Muscle of leg (tissue), 3 donors: ENCODE measurements at regions not wholly inside any gene's neighbourhood (a gene's known extent, or its start where the extent isn't known, plus 50 kb on each side); places are given as distances from the start of the nearest gene placed in this dataset.
A peak's percentile ranks its signal among the peaks of the same experiment; 100 is the strongest.
"Not testable (repeated sequence)": the region's sequence is repeated elsewhere in the genome, so short reads cannot be mapped to it uniquely, and the experiment has no call there.

Experiments
- DNase-seq: peaks from one replicate; pipeline ENCODE4 v3.0.0; 2013
- H3K27ac ChIP-seq: one replicate; pipeline ENCODE4 v1.5.1; 2013; ENCODE audit warnings: mild to moderate bottlenecking, low read length, control low read depth
- H3K27me3 ChIP-seq: one replicate; pipeline ENCODE4 v1.6.1; 2013; ENCODE audit warnings: low read length; ENCODE audit not compliant: control insufficient read depth, insufficient read depth
- H3K36me3 ChIP-seq: one replicate; pipeline ENCODE4 v1.6.1; 2013; ENCODE audit warnings: low read length; ENCODE audit not compliant: control insufficient read depth, insufficient read depth
- H3K4me1 ChIP-seq: one replicate; pipeline ENCODE4 v1.6.1; 2013; ENCODE audit warnings: low read length; ENCODE audit not compliant: control insufficient read depth, insufficient read depth
- H3K4me3 ChIP-seq: one replicate; pipeline ENCODE4 v1.5.1; 2013; ENCODE audit warnings: low read length, control low read depth
- H3K9me3 ChIP-seq: replicated peaks from 2 replicates; pipeline ENCODE4 v1.6.1; 2013; ENCODE audit warnings: low read depth, low read length; ENCODE audit not compliant: control insufficient read depth
- WGBS: methylation state at CpG from one replicate; pipeline ENCODE4 v1.1.5; 2013; ENCODE audit warnings: missing lambda C conversion rate; ENCODE audit not compliant: insufficient coverage; 5-methylcytosine and 5-hydroxymethylcytosine counted together

- Histone ChIP-seq H3K4me3 (no peak overlapping the region), H3K4me1 (no peaks in the 10 kb centered on the region), H3K36me3 (no peaks in the 10 kb centered on the region), H3K27ac (no peak overlapping the region), H3K27me3 (no peaks in the 10 kb centered on the region), H3K9me3 (peaks cover 2% of the 10 kb centered on the region)
- DNase-seq = no peak
- WGBS = no CpG with 5 or more reads among the region's 2 CpGs
These were observed 1373.5 kb downstream of the GRIK2 start for GRCh38 chr6:102766963-102767362.

GRCh38 chr6:102764317-102764716 is 1370.8 kb downstream of the GRIK2 start:
- no peaks in the 10 kb centered on the region for H3K27me3 ChIP-seq
- peaks cover 2% of the 10 kb centered on the region for H3K9me3 ChIP-seq
- 62% methylated on average over 5 of the region's 10 CpGs for WGBS
- no peak for DNase-seq
- H3K27ac ChIP-seq = no peak overlapping the region
- H3K4me3 ChIP-seq = no peak overlapping the region
- H3K4me1 ChIP-seq = no peaks in the 10 kb centered on the region
- no peaks in the 10 kb centered on the region for H3K36me3 ChIP-seq

- WGBS = no CpG with 5 or more reads among the region's 2 CpGs
- H3K9me3 ChIP-seq = no peaks in the 10 kb centered on the region
- no peak overlapping the region for H3K27ac ChIP-seq
- H3K27me3 ChIP-seq = no peaks in the 10 kb centered on the region
- no peak for DNase-seq
- H3K36me3 ChIP-seq = no peaks in the 10 kb centered on the region
- H3K4me3 ChIP-seq = no peak overlapping the region
- H3K4me1 ChIP-seq = no peaks in the 10 kb centered on the region
These were observed 1370.4 kb downstream of the GRIK2 start for GRCh38 chr6:102763891-102764290.

GRCh38 chr6:102761872-102762271 is 1368.4 kb downstream of the GRIK2 start:
- Histone ChIP-seq H3K4me1 (no peaks in the 10 kb centered on the region), H3K36me3 (no peaks in the 10 kb centered on the region), H3K27ac (no peak overlapping the region), H3K27me3 (no peaks in the 10 kb centered on the region), H3K9me3 (no peaks in the 10 kb centered on the region), H3K4me3 (no peak overlapping the region)
- 50% methylated on average over 1 of the region's 4 CpGs for WGBS
- peak; percentile 38 for DNase-seq

GRCh38 chr6:102759415-102759814 is 1365.9 kb downstream of the GRIK2 start:
- Histone ChIP-seq H3K4me3 (no peak overlapping the region), H3K9me3 (no peaks in the 10 kb centered on the region), H3K36me3 (no peaks in the 10 kb centered on the region), H3K27ac (no peak overlapping the region), H3K4me1 (no peaks in the 10 kb centered on the region), H3K27me3 (no peaks in the 10 kb centered on the region)
- WGBS = no CpG with 5 or more reads among the region's 2 CpGs
- no peak for DNase-seq

- H3K4me1 ChIP-seq, H3K4me3 ChIP-seq, H3K27ac ChIP-seq, H3K36me3 ChIP-seq, H3K9me3 ChIP-seq, DNase-seq, H3K27me3 ChIP-seq: not testable (repeated sequence)
- WGBS = 93% methylated on average over 17 of the region's 19 CpGs
These were observed 1365.0 kb downstream of the GRIK2 start for GRCh38 chr6:102758536-102758935.

GRCh38 chr6:102749210-102749971 is 1355.9 kb downstream of the GRIK2 start:
- Histone ChIP-seq H3K27me3 (no peaks in the 10 kb centered on the region), H3K9me3 (no peaks in the 10 kb centered on the region), H3K27ac (no peak overlapping the region), H3K4me3 (no peak overlapping the region), H3K36me3 (no peaks in the 10 kb centered on the region), H3K4me1 (no peaks in the 10 kb centered on the region)
- WGBS = 50% methylated on average over 1 of the region's 2 CpGs
- DNase-seq = no peak

GRCh38 chr6:102746941-102747340 is 1353.4 kb downstream of the GRIK2 start:
- H3K4me1 ChIP-seq = no peaks in the 10 kb centered on the region
- no peak for DNase-seq
- WGBS = no CpG with 5 or more reads among the region's 5 CpGs
- H3K36me3 ChIP-seq = no peaks in the 10 kb centered on the region
- no peak overlapping the region for H3K27ac ChIP-seq
- no peak overlapping the region for H3K4me3 ChIP-seq
- H3K27me3 ChIP-seq = no peaks in the 10 kb centered on the region
- no peaks in the 10 kb centered on the region for H3K9me3 ChIP-seq

GRCh38 chr6:102742754-102743356 is 1349.3 kb downstream of the GRIK2 start:
- DNase-seq = no peak
- H3K9me3 ChIP-seq = no peaks in the 10 kb centered on the region
- H3K27ac ChIP-seq = no peak overlapping the region
- H3K27me3 ChIP-seq = no peaks in the 10 kb centered on the region
- H3K36me3 ChIP-seq = no peaks in the 10 kb centered on the region
- no CpG with 5 or more reads among the region's 7 CpGs for WGBS
- H3K4me1 ChIP-seq = no peaks in the 10 kb centered on the region
- no peak overlapping the region for H3K4me3 ChIP-seq

- Histone ChIP-seq H3K4me3 (no peak overlapping the region), H3K27ac (no peak overlapping the region), H3K4me1 (no peaks in the 10 kb centered on the region), H3K27me3 (no peaks in the 10 kb centered on the region), H3K9me3 (no peaks in the 10 kb centered on the region), H3K36me3 (no peaks in the 10 kb centered on the region)
- peak; percentile 11 for DNase-seq
- WGBS = 10% methylated on average over 2 of the region's 4 CpGs
These were observed 1348.5 kb downstream of the GRIK2 start for GRCh38 chr6:102742028-102742427.
